ENCODE measurements at regions not wholly inside any gene's neighbourhood (a gene's known extent, or its start where the extent isn't known, plus 50 kb on each side); places are given as distances from the start of the nearest gene placed in this dataset.

DNA sequence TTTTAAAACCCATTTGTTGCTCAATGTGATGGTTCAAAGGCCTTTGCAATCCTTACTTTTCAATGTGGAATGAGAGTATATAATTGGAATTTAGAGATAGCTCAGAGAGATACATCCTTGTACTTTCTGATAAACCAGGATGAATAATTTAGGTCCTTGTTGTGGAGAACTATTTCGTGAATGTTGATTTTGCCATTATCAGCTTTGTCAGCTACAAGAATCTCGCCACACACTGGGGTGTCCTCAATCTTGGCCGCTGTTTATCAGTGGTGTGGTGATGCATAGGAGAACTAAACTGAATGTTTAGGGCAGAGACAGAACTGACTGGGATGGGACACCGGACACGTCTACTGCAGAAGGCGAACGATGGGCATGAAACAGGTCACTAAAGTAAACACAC lies 111.2 kb upstream of the SLC35B3 start:
- Mint-ChIP-seq H3K4me1 (peaks cover 6% of the 10 kb centered on the region), H3K4me3 (no peak overlapping the region), H3K36me3 (ENCODE audit: low read depth) (no peaks in the 10 kb centered on the region), H3K27me3 (ENCODE audit: low read depth) (peaks cover 4% of the 10 kb centered on the region), H3K9me3 (no peaks in the 10 kb centered on the region), H3K27ac (no peak overlapping the region)
- TF ChIP-seq, protein P1, sequence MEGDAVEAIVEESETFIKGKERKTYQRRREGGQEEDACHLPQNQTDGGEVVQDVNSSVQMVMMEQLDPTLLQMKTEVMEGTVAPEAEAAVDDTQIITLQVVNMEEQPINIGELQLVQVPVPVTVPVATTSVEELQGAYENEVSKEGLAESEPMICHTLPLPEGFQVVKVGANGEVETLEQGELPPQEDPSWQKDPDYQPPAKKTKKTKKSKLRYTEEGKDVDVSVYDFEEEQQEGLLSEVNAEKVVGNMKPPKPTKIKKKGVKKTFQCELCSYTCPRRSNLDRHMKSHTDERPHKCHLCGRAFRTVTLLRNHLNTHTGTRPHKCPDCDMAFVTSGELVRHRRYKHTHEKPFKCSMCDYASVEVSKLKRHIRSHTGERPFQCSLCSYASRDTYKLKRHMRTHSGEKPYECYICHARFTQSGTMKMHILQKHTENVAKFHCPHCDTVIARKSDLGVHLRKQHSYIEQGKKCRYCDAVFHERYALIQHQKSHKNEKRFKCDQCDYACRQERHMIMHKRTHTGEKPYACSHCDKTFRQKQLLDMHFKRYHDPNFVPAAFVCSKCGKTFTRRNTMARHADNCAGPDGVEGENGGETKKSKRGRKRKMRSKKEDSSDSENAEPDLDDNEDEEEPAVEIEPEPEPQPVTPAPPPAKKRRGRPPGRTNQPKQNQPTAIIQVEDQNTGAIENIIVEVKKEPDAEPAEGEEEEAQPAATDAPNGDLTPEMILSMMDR (IDR thresholded peaks at IDR 0.05; ENCODE audit: unreplicated experiment in 3 of 3) = no peak

- TF ChIP-seq, protein P1 (IDR thresholded peaks at IDR 0.05; ENCODE audit: unreplicated experiment in 3 of 3) = no peak
- Mint-ChIP-seq H3K4me1 (peaks cover 6% of the 10 kb centered on the region), H3K27me3 (ENCODE audit: low read depth) (peaks cover 4% of the 10 kb centered on the region), H3K27ac (no peak overlapping the region), H3K4me3 (no peak overlapping the region), H3K36me3 (ENCODE audit: low read depth) (no peaks in the 10 kb centered on the region), H3K9me3 (peaks cover 9% of the 10 kb centered on the region)
Measured at GRCh38 chr6:8545336-8545735, 110.0 kb upstream of the SLC35B3 start.

- Mint-ChIP-seq H3K36me3 (ENCODE audit: low read depth) (peaks cover 3% of the 10 kb centered on the region), H3K27ac (no peak overlapping the region), H3K27me3 (ENCODE audit: low read depth) (peaks cover 4% of the 10 kb centered on the region)
Measured at GRCh38 chr6:8543714-8544113, 108.4 kb upstream of the SLC35B3 start.

GRCh38 chr6:8539453-8539852 lies 104.1 kb upstream of the SLC35B3 start:
- Mint-ChIP-seq H3K27ac (no peak overlapping the region), H3K9me3 (peaks cover 29% of the 10 kb centered on the region), H3K4me3 (no peak overlapping the region), H3K4me1 (no peaks in the 10 kb centered on the region), H3K36me3 (ENCODE audit: low read depth) (peaks cover 3% of the 10 kb centered on the region), H3K27me3 (ENCODE audit: low read depth) (no peaks in the 10 kb centered on the region)
- TF ChIP-seq, protein P1 (IDR thresholded peaks at IDR 0.05; ENCODE audit: unreplicated experiment in 3 of 3) = peak in 1 of 3 experiments; percentile 8

More at GRCh38 chr6:8543714-8544113, 108.4 kb upstream of the SLC35B3 start:
- no peaks in the 10 kb centered on the region for H3K4me1 Mint-ChIP-seq
- TF ChIP-seq, protein P1 (IDR thresholded peaks at IDR 0.05; ENCODE audit: unreplicated experiment in 3 of 3) = no peak
- H3K9me3 Mint-ChIP-seq = peaks cover 24% of the 10 kb centered on the region
- H3K4me3 Mint-ChIP-seq = no peak overlapping the region

DNA sequence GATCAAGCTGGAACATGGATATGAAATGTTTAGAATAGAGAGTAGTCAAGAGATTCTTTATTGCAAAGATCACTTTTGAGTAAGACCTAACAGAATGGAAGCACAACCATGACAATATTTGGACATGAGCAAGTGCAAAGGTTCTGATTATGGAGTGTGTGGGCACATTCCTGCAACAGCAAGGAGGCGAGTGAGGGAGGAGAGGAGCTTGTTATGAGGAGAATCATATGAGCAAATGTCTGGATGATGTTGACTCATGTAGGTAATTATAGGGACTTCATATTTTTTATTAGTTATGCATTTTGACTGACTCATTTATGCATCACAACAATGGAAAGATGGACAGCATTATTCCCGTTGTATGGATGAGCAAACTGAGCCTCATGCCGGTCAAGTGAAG lies 100.8 kb upstream of the SLC35B3 start:
- Mint-ChIP-seq H3K36me3 (ENCODE audit: low read depth) (peaks cover 3% of the 10 kb centered on the region), H3K4me3 (no peak overlapping the region), H3K9me3 (peaks cover 28% of the 10 kb centered on the region), H3K4me1 (peaks cover under 1% of the 10 kb centered on the region), H3K27ac (no peak overlapping the region), H3K27me3 (ENCODE audit: low read depth) (no peaks in the 10 kb centered on the region)
- TF ChIP-seq, protein P1 (IDR thresholded peaks at IDR 0.05; ENCODE audit: unreplicated experiment in 3 of 3) = no peak

GRCh38 chr6:8535519-8535918 lies 100.2 kb upstream of the SLC35B3 start:
- peaks cover 3% of the 10 kb centered on the region for H3K36me3 Mint-ChIP-seq (ENCODE audit: low read depth)
- H3K27me3 Mint-ChIP-seq (ENCODE audit: low read depth) = no peaks in the 10 kb centered on the region
- TF ChIP-seq, protein P1 (IDR thresholded peaks at IDR 0.05; ENCODE audit: unreplicated experiment in 3 of 3) = no peak
- H3K27ac Mint-ChIP-seq = no peak overlapping the region
- peaks cover 22% of the 10 kb centered on the region for H3K9me3 Mint-ChIP-seq
- H3K4me1 Mint-ChIP-seq = peaks cover 7% of the 10 kb centered on the region
- H3K4me3 Mint-ChIP-seq = no peak overlapping the region

Measured in nephron (organoid).